WTC11 (cell line): ENCODE measurements at regions not wholly inside any gene's neighbourhood (a gene's known extent, or its start where the extent isn't known, plus 50 kb on each side); places are given as distances from the start of the nearest gene placed in this dataset.

Source experiments
- ATAC-seq: fragments of 200-7000 bp; cut with Tn5 transposase; 2 replicates; pipeline ENCODE4 v1.10.0; 2021; ENCODE audit warnings: mild to moderate bottlenecking, moderate library complexity
- CTCF ChIA-PET: fragments of 300-600 bp; sonication (Branson Sonifier 250); formaldehyde crosslinking; loops from one replicate; lab custom pipeline; 2021; ENCODE audit warnings: antibody characterized with exemption; lab: Charles Lee
- POLR2A ChIA-PET: fragments of 350-600 bp; sonication (Branson Sonifier 250); formaldehyde crosslinking; loops from one replicate; lab custom pipeline; 2021; ENCODE audit warnings: antibody characterized with exemption; lab: Charles Lee
- DNase-seq: peaks from one replicate; pipeline ENCODE4 v3.0.0; 2021; ENCODE audit warnings: low spot score
- H3K27ac Mint-ChIP-seq: 2 replicates; pipeline ENCODE4 v1.8.0; 2021; ENCODE audit warnings: mixed read lengths
- H3K27me3 Mint-ChIP-seq: 2 replicates; pipeline ENCODE4 v1.8.0; 2021; ENCODE audit warnings: low read depth, mild to moderate bottlenecking, moderate library complexity, mixed read lengths
- H3K36me3 Mint-ChIP-seq: 2 replicates; pipeline ENCODE4 v1.8.0; 2021; ENCODE audit warnings: mixed read lengths
- H3K4me1 Mint-ChIP-seq: 2 replicates; pipeline ENCODE4 v1.8.0; 2022; ENCODE audit warnings: mixed read lengths
- H3K4me3 Mint-ChIP-seq: 2 replicates; pipeline ENCODE4 v1.8.0; 2021; ENCODE audit warnings: mild to moderate bottlenecking, moderate library complexity, mixed read lengths
- H3K9me3 Mint-ChIP-seq: 2 replicates; pipeline ENCODE4 v1.8.0; 2021; ENCODE audit warnings: mixed read lengths
- CBFB ChIP-seq: sonication (generic); formaldehyde crosslinking; IDR thresholded peaks from 2 replicates; pipeline ENCODE4 v1.8.1; 2022; ENCODE audit warnings: mild to moderate bottlenecking, low read depth, missing genetic modification reagents
- ELF4 ChIP-seq: sonication (generic); formaldehyde crosslinking; IDR thresholded peaks from 2 replicates; pipeline ENCODE4 v1.8.1; 2022; ENCODE audit warnings: low read depth, mild to moderate bottlenecking, moderate library complexity, missing genetic modification reagents
- ESRRA ChIP-seq: sonication (generic); formaldehyde crosslinking; IDR thresholded peaks from 2 replicates; pipeline ENCODE4 v1.8.1; 2022; ENCODE audit warnings: mild to moderate bottlenecking, missing genetic modification reagents, borderline replicate concordance
- FOXK1 ChIP-seq: sonication (generic); formaldehyde crosslinking; IDR thresholded peaks from 2 replicates; pipeline ENCODE4 v1.8.0; 2022; ENCODE audit warnings: mild to moderate bottlenecking, moderate library complexity, missing genetic modification reagents
- GABPB1 ChIP-seq: sonication (generic); formaldehyde crosslinking; IDR thresholded peaks from 2 replicates; pipeline ENCODE4 v1.8.1; 2023; ENCODE audit warnings: mild to moderate bottlenecking, missing genetic modification reagents
- GTF2I ChIP-seq: fragments of 250-450 bp; sonication (Bioruptor Pico); conservative IDR thresholded peaks from 2 replicates; pipeline ENCODE4 v1.4.0; 2021; ENCODE audit warnings: mild to moderate bottlenecking
- JAZF1 ChIP-seq: fragments of 250-450 bp; sonication (Bioruptor Pico); IDR thresholded peaks from 2 replicates; pipeline ENCODE4 v1.9.0; 2021; ENCODE audit warnings: moderate library complexity, mild to moderate bottlenecking, inconsistent platforms
- NFYB ChIP-seq: sonication (generic); formaldehyde crosslinking; conservative IDR thresholded peaks from 2 replicates; pipeline ENCODE4 v1.8.0; 2022; ENCODE audit warnings: low read depth, missing genetic modification reagents
- NR3C1 ChIP-seq: sonication (generic); formaldehyde crosslinking; conservative IDR thresholded peaks from 2 replicates; pipeline ENCODE4 v1.8.1; 2023; ENCODE audit warnings: low read depth, mild to moderate bottlenecking, missing genetic modification reagents
- OVOL2 ChIP-seq: fragments of 250-450 bp; sonication (Bioruptor Pico); IDR thresholded peaks from 2 replicates; pipeline ENCODE4 v1.9.0; 2021; ENCODE audit warnings: mild to moderate bottlenecking, borderline replicate concordance
- SMAD4 ChIP-seq: sonication (generic); formaldehyde crosslinking; IDR thresholded peaks from 2 replicates; pipeline ENCODE4 v1.8.0; 2022; ENCODE audit warnings: mild to moderate bottlenecking, missing genetic modification reagents
- TP53 ChIP-seq: sonication (generic); formaldehyde crosslinking; IDR thresholded peaks from 2 replicates; pipeline ENCODE4 v1.8.1; 2023; ENCODE audit warnings: mild to moderate bottlenecking, missing genetic modification reagents
- ZBTB21 ChIP-seq: sonication (generic); formaldehyde crosslinking; IDR thresholded peaks from 2 replicates; pipeline ENCODE4 v1.8.1; 2023; ENCODE audit warnings: mild to moderate bottlenecking, missing genetic modification reagents, borderline replicate concordance
- ZNF138 ChIP-seq: sonication (generic); formaldehyde crosslinking; conservative IDR thresholded peaks from 2 replicates; pipeline ENCODE4 v1.8.1; 2022; ENCODE audit warnings: mild to moderate bottlenecking, moderate library complexity, missing genetic modification reagents
- ZNF232 ChIP-seq: sonication (generic); formaldehyde crosslinking; IDR thresholded peaks from 2 replicates; pipeline ENCODE4 v1.8.0; 2022; ENCODE audit warnings: mild to moderate bottlenecking, missing genetic modification reagents
- ZNF263 ChIP-seq: sonication (generic); formaldehyde crosslinking; IDR thresholded peaks from 2 replicates; pipeline ENCODE4 v1.8.1; 2022; ENCODE audit warnings: low read depth, mild to moderate bottlenecking, moderate library complexity, missing genetic modification reagents
- ZNF317 ChIP-seq: sonication (generic); formaldehyde crosslinking; IDR thresholded peaks from 2 replicates; pipeline ENCODE4 v1.8.1; 2023; ENCODE audit warnings: low read depth, mild to moderate bottlenecking, moderate library complexity, missing genetic modification reagents, borderline replicate concordance
- ZNF396 ChIP-seq: fragments of 250-450 bp; sonication (Bioruptor Pico); IDR thresholded peaks from 2 replicates; pipeline ENCODE4 v1.8.0; 2021; ENCODE audit warnings: mild to moderate bottlenecking, moderate library complexity, borderline replicate concordance
- ZNF416 ChIP-seq: fragments of 250-450 bp; sonication (Bioruptor Pico); IDR thresholded peaks from 2 replicates; pipeline ENCODE4 v1.9.0; 2021; ENCODE audit warnings: mild to moderate bottlenecking, inconsistent platforms
- TF ChIP-seq, protein P1 (sequence below): sonication (generic); formaldehyde crosslinking; IDR thresholded peaks from 2 replicates; pipeline ENCODE4 v1.8.0; 2022; ENCODE audit warnings: mild to moderate bottlenecking, missing genetic modification reagents
- TF ChIP-seq, protein P2 (sequence below): sonication (generic); formaldehyde crosslinking; conservative IDR thresholded peaks from 2 replicates; pipeline ENCODE4 v1.8.1; 2023; ENCODE audit warnings: mild to moderate bottlenecking, low read depth, missing genetic modification reagents, moderate library complexity
- TF ChIP-seq, protein P3 (sequence below): sonication (generic); formaldehyde crosslinking; IDR thresholded peaks from 2 replicates; pipeline ENCODE4 v1.8.0; 2022; ENCODE audit warnings: mild to moderate bottlenecking, missing genetic modification reagents
- TF ChIP-seq, protein P4 (sequence below): sonication (generic); formaldehyde crosslinking; IDR thresholded peaks from 2 replicates; pipeline ENCODE4 v1.8.0; 2022; ENCODE audit warnings: mild to moderate bottlenecking, missing genetic modification reagents
- TF ChIP-seq, protein P5 (sequence below): sonication (generic); formaldehyde crosslinking; IDR thresholded peaks from 2 replicates; pipeline ENCODE4 v1.8.1; 2023; ENCODE audit warnings: mild to moderate bottlenecking, missing genetic modification reagents
- TF ChIP-seq, protein P6 (sequence below): sonication (generic); formaldehyde crosslinking; IDR thresholded peaks from 2 replicates; pipeline ENCODE4 v1.8.1; 2022; ENCODE audit warnings: low read depth, mild to moderate bottlenecking, moderate library complexity, missing genetic modification reagents, borderline replicate concordance
- TF ChIP-seq, protein P7 (sequence below): fragments of 250-450 bp; sonication (Bioruptor Pico); IDR thresholded peaks from 2 replicates; pipeline ENCODE4 v1.9.0; 2021; ENCODE audit warnings: mild to moderate bottlenecking
- TF ChIP-seq, protein P8 (sequence below): sonication (generic); formaldehyde crosslinking; IDR thresholded peaks from 2 replicates; pipeline ENCODE4 v1.8.1; 2023; ENCODE audit warnings: mild to moderate bottlenecking, missing genetic modification reagents, moderate library complexity

GRCh38 chr14:26032348-26032747 is 565.5 kb downstream of the NOVA1 start:
- ChIA-PET POLR2A (no interaction called here), CTCF (interaction anchor here (0.7 kb wide), 1 partner anchor 132 kb away, joined by 3 read pairs; no protein-coding TSS in a partner anchor)
- Mint-ChIP-seq H3K36me3 (no peaks in the 10 kb centered on the region), H3K27ac (no peak overlapping the region), H3K9me3 (peaks cover 5% of the 10 kb centered on the region), H3K4me1 (peaks cover 12% of the 10 kb centered on the region), H3K27me3 (no peaks in the 10 kb centered on the region), H3K4me3 (no peak overlapping the region)
- DNase-seq: no peak
- no peak for ATAC-seq
- TF ChIP-seq, protein P1, sequence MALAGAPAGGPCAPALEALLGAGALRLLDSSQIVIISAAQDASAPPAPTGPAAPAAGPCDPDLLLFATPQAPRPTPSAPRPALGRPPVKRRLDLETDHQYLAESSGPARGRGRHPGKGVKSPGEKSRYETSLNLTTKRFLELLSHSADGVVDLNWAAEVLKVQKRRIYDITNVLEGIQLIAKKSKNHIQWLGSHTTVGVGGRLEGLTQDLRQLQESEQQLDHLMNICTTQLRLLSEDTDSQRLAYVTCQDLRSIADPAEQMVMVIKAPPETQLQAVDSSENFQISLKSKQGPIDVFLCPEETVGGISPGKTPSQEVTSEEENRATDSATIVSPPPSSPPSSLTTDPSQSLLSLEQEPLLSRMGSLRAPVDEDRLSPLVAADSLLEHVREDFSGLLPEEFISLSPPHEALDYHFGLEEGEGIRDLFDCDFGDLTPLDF: no peak
- TF ChIP-seq GTF2I (CRISPR knock-in tag) (no peak), OVOL2 (no peak), ZNF232 (CRISPR knock-in tag) (no peak), ZNF138 (no peak), JAZF1 (CRISPR knock-in tag) (no peak), ZBTB21 (CRISPR knock-in tag) (no peak), ZNF396 (CRISPR knock-in tag) (no peak), TP53 (no peak), ZNF263 (CRISPR knock-in tag) (no peak), NR3C1 (CRISPR knock-in tag) (no peak), SMAD4 (CRISPR knock-in tag) (no peak)
- TF ChIP-seq, protein P2, sequence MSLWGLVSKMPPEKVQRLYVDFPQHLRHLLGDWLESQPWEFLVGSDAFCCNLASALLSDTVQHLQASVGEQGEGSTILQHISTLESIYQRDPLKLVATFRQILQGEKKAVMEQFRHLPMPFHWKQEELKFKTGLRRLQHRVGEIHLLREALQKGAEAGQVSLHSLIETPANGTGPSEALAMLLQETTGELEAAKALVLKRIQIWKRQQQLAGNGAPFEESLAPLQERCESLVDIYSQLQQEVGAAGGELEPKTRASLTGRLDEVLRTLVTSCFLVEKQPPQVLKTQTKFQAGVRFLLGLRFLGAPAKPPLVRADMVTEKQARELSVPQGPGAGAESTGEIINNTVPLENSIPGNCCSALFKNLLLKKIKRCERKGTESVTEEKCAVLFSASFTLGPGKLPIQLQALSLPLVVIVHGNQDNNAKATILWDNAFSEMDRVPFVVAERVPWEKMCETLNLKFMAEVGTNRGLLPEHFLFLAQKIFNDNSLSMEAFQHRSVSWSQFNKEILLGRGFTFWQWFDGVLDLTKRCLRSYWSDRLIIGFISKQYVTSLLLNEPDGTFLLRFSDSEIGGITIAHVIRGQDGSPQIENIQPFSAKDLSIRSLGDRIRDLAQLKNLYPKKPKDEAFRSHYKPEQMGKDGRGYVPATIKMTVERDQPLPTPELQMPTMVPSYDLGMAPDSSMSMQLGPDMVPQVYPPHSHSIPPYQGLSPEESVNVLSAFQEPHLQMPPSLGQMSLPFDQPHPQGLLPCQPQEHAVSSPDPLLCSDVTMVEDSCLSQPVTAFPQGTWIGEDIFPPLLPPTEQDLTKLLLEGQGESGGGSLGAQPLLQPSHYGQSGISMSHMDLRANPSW (CRISPR knock-in tag): no peak
- TF ChIP-seq, protein P3, sequence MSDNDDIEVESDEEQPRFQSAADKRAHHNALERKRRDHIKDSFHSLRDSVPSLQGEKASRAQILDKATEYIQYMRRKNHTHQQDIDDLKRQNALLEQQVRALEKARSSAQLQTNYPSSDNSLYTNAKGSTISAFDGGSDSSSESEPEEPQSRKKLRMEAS: no peak
- TF ChIP-seq, protein P4, sequence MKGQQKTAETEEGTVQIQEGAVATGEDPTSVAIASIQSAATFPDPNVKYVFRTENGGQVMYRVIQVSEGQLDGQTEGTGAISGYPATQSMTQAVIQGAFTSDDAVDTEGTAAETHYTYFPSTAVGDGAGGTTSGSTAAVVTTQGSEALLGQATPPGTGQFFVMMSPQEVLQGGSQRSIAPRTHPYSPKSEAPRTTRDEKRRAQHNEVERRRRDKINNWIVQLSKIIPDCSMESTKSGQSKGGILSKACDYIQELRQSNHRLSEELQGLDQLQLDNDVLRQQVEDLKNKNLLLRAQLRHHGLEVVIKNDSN: no peak
- TF ChIP-seq, protein P5, sequence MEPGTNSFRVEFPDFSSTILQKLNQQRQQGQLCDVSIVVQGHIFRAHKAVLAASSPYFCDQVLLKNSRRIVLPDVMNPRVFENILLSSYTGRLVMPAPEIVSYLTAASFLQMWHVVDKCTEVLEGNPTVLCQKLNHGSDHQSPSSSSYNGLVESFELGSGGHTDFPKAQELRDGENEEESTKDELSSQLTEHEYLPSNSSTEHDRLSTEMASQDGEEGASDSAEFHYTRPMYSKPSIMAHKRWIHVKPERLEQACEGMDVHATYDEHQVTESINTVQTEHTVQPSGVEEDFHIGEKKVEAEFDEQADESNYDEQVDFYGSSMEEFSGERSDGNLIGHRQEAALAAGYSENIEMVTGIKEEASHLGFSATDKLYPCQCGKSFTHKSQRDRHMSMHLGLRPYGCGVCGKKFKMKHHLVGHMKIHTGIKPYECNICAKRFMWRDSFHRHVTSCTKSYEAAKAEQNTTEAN (CRISPR knock-in tag): no peak

DNA sequence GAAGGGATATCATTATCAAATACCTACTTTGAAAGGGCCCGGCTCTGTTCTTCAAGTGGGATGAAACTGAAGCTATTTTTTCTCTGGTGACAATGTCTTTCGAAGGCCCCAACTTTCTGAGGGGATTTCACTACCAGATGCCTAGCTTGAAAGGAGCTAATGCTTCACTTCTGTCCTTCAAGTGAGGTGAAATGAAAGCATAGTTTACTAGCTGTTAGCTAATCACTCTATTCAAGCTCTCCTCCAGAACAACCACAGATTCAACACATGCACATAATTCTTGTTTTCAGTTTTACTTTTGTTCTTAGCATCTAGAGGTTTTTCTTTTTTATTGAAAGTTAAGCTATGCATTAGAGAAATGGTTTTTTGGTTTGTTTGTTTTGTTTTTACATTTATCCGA is 571.4 kb downstream of the NOVA1 start:
- POLR2A ChIA-PET: no interaction called here
- Mint-ChIP-seq H3K36me3 (no peaks in the 10 kb centered on the region), H3K9me3 (no peaks in the 10 kb centered on the region), H3K27ac (no peak overlapping the region), H3K4me1 (0 out of 2 replicates have a peak, but pooled peaks cover 2% of the 10 kb centered on the region), H3K27me3 (no peaks in the 10 kb centered on the region), H3K4me3 (no peak overlapping the region)
- DNase-seq (no peak), ATAC-seq (no peak)
- CTCF ChIA-PET: interaction anchor here (1.0 kb wide), 1 partner anchor 18 kb away, joined by 7 read pairs; no protein-coding TSS in a partner anchor
- TF ChIP-seq CBFB (no peak), ELF4 (no peak), ZNF317 (no peak), ESRRA (CRISPR knock-in tag) (no peak), ZNF416 (CRISPR knock-in tag) (no peak), NFYB (CRISPR knock-in tag) (no peak), GABPB1 (CRISPR knock-in tag) (no peak), FOXK1 (CRISPR knock-in tag) (no peak)
- TF ChIP-seq, protein P6, sequence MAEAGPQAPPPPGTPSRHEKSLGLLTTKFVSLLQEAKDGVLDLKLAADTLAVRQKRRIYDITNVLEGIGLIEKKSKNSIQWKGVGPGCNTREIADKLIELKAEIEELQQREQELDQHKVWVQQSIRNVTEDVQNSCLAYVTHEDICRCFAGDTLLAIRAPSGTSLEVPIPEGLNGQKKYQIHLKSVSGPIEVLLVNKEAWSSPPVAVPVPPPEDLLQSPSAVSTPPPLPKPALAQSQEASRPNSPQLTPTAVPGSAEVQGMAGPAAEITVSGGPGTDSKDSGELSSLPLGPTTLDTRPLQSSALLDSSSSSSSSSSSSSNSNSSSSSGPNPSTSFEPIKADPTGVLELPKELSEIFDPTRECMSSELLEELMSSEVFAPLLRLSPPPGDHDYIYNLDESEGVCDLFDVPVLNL (CRISPR knock-in tag): no peak
- TF ChIP-seq, protein P7, sequence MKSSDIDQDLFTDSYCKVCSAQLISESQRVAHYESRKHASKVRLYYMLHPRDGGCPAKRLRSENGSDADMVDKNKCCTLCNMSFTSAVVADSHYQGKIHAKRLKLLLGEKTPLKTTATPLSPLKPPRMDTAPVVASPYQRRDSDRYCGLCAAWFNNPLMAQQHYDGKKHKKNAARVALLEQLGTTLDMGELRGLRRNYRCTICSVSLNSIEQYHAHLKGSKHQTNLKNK (CRISPR knock-in tag): no peak
- TF ChIP-seq, protein P8, sequence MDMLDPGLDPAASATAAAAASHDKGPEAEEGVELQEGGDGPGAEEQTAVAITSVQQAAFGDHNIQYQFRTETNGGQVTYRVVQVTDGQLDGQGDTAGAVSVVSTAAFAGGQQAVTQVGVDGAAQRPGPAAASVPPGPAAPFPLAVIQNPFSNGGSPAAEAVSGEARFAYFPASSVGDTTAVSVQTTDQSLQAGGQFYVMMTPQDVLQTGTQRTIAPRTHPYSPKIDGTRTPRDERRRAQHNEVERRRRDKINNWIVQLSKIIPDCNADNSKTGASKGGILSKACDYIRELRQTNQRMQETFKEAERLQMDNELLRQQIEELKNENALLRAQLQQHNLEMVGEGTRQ: no peak
